HG03175 (cell line): ENCODE measurements at regions not wholly inside any gene's neighbourhood (a gene's known extent, or its start where the extent isn't known, plus 50 kb on each side); places are given as distances from the start of the nearest gene placed in this dataset.
"Not testable (repeated sequence)": the region's sequence is repeated elsewhere in the genome, so short reads cannot be mapped to it uniquely, and the experiment has no call there.

Source experiments
- ATAC-seq: cut with Tn5 transposase; IDR thresholded peaks from one replicate; pipeline ENCODE4 v1.9.1; 2021; ENCODE audit warnings: mild to moderate bottlenecking, moderate library complexity; ENCODE audit not compliant: unreplicated experiment

DNA sequence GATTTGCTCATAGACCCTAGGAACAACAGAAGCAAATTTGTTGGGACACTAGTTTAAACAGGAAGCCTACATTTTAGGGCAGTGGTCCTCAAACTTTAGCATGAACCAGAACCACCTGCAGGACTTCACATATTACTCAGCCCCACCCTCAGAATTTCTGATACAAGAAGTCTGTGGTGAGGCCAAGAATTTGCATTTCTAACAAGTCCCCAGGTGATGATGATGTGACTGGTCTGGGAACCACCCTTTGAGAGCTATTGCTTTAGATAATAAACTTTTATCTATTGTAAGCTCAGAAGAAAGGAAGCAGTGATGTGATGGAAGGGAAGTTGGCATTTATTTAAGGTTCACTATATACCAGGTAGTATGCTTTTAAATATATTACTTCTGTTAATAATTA, 194.0 kb downstream of the FAM181B start:
- ATAC-seq = peak; percentile 79

GRCh38 chr11:82536706-82537105, 197.0 kb downstream of the FAM181B start:
- ATAC-seq = no peak

GRCh38 chr11:82533628-82534327, 199.9 kb downstream of the FAM181B start:
- no peak for ATAC-seq

- ATAC-seq = no peak
These were observed 203.7 kb downstream of the FAM181B start for GRCh38 chr11:82529936-82530335.

GRCh38 chr11:82527081-82527584, 206.5 kb downstream of the FAM181B start:
- no peak for ATAC-seq

GRCh38 chr11:82523141-82523540, 210.5 kb downstream of the FAM181B start:
- no peak for ATAC-seq

DNA sequence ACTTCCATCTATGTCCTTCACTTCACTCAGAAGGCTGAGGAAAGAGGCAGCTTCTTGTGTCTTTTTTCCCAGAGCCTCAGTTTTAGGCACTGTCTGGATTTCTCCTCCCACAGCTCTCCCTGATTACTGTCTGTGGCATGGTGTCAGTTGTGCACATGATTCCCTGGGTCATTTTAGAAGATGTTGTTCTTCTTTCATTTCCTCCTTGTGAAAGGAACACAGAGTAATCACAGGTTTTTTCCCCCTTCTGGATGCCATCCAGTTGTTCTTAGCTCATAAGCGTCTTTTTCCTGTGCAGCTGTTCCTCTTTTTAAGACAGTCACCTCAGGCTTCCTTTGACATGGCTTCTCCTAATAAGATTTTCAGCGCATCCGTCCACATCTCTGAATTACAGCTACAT, 212.2 kb downstream of the FAM181B start:
- no peak for ATAC-seq

GRCh38 chr11:82507288-82507687, 226.4 kb downstream of the FAM181B start:
- ATAC-seq = no peak

- no peak for ATAC-seq
These were observed 228.3 kb downstream of the FAM181B start for GRCh38 chr11:82505379-82505778.

DNA sequence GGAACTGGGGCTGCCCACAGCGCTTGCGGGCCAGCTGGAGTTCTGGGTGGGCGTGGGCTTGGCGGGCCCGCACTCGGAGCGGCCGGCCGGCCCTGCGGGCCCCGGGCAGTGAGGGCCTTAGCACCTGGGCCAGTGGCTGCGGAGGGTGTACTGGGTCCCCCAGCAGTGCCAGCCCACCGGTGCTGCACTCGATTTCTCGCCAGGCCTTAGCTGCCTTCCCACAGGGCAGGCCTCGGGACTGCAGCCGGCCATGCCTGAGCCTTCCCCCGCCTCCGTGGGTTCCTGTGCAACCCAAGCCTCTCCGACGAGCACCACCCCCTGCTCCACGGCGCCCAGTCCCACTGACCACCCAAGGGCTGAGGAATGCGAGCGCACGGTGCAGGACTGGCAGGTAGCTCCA, 232.5 kb downstream of the FAM181B start:
- ATAC-seq = not testable (repeated sequence)

- peak; percentile 82 for ATAC-seq
These were observed 238.7 kb downstream of the FAM181B start for GRCh38 chr11:82494988-82495432.

- ATAC-seq = no peak
These were observed 258.8 kb downstream of the FAM181B start for GRCh38 chr11:82474876-82475275.

GRCh38 chr11:82465481-82465880, 268.2 kb downstream of the FAM181B start:
- ATAC-seq = no peak

GRCh38 chr11:82462608-82463242, 270.9 kb downstream of the FAM181B start:
- no peak for ATAC-seq

DNA sequence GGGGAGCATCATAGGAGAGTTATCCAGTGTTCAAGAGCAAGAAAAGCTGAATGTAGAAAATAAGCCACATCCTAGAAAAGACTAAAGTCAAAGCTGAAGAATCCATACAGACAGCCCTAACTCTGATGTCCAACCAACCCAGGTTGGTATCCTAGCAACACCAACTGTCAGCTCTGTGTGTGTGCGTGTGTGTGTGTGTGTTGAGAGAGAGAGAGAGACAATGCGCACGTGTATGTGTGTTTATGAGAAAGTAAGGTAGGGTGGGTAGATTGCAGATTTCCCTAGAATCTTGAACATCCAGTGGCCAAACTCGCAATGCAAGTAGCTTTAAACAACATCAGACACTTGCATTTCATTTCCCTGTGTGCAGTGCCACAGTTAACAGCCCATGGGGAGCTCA, 274.9 kb downstream of the FAM181B start:
- no peak for ATAC-seq

DNA sequence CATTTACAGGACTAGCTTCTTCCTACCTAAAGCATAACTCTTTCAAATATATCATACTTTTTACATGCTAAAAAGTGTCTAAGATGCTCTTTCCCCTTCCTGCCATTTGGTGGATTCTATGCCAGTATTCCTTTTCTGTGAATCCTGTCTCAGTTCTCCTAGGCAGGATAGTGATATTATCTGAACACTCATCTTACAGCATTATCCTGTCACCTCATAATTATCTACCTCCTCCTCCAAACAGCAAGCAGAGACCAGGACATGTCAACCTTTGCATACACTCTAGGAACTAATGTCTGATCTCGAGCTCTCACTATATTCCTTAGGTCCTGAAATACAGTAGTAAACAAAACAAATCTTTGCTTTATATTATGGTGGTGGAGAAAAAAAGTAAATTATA, 275.5 kb downstream of the FAM181B start:
- ATAC-seq = no peak

- ATAC-seq = no peak
These were observed 282.7 kb downstream of the FAM181B start for GRCh38 chr11:82450996-82451395.

DNA sequence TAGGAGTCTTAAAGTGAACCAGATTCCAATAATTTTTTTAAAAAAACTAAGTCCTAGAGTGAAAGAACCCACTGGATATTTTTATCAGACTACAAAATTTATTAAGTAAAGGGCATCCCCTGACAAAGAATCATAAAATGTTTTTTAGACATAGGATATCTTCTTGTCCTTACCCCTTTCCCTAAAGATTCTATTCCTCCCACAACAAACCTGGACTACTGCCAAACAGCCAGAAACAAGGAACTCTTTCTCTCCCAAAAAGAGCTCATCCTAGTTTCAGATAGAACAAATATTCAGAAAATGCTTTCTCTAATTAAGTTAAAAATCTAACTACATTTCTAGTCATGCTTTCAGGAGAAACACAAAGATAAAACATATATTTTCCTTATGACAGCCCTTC, 327.1 kb downstream of the FAM181B start:
- ATAC-seq = no peak

GRCh38 chr11:82405421-82405820, 328.2 kb downstream of the FAM181B start:
- no peak for ATAC-seq

- ATAC-seq = no peak
These were observed 328.7 kb downstream of the FAM181B start for GRCh38 chr11:82404981-82405380.

DNA sequence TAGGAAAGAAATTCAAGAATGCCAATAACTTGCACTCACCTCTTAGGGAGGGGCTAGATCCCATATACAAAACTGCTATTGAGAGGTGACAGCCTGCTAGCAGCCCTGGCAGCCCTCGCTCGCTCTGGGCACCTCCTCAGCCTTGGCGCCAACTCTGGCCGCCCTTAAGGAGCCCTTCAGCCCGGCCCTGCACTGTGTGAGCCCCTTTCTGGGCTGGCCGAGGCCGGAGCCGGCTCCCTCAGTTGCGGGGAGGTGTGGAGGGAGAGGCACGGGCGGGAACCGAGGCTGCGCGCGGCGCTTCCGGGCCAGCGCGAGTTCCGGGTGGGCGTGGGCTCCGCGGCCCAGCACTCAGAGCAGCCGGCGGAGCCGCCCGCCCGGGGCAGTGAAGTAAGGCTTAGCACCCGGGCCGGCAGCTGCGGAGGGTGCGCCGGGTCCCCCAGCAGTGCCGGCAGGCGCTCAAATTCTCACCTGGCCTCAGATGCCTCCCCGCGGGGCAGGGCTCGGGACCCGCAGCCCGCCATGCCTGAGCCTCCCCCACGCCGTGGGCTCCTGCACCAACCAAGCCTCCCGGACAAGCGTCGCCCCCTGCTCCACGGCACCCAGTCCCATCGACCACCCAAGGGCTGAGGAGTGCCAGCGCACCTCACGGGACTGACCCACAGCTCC, 329.9 kb downstream of the FAM181B start:
- no peak for ATAC-seq

DNA sequence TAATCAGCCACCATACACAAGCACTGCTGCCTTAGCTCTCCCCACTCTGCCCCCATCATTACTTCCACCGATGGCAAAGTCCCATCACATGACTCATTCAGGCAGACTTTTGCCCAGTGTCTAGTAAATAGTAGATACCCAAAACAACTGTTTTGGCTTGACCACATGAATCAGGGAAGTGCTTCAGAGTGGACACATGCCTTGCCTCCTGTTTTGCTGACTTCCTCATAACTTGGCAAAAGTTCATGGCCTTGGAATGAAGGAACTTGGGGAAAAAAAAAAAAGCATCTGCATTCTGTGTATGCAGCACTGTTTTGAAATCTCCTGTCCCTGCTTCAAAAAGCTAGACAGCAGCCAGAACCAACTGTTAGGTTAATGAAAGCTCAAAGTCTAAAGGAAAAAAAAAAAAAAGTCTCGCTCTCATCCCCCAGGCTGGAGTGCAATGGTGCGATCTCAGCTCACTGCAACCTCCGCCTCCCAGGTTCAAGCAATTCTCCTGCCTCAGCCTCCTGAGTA, 335.3 kb downstream of the FAM181B start:
- no peak for ATAC-seq
